SK-N-MC (cell line): ENCODE measurements at regions not wholly inside any gene's neighbourhood (a gene's known extent, or its start where the extent isn't known, plus 50 kb on each side); places are given as distances from the start of the nearest gene placed in this dataset.

Experiments used
- EZH2 ChIP-seq: fragments of 200-600 bp; sonication (generic); IDR thresholded peaks from one replicate; pipeline ENCODE4 v1.6.1; 2017; ENCODE audit warnings: antibody characterized with exemption
- FOXP2 ChIP-seq: optimal IDR thresholded peaks from 2 replicates; pipeline ENCODE3; 2011; ENCODE audit warnings: mild to moderate bottlenecking, moderate library complexity; ENCODE audit not compliant: insufficient read depth; ENCODE audit errors: extremely low read length, control extremely low read depth
- POLR2AphosphoS5 ChIP-seq: IDR thresholded peaks from 2 replicates; pipeline ENCODE4 v1.6.1; 2012; ENCODE audit warnings: mild to moderate bottlenecking, low read depth, low read length, borderline replicate concordance

GRCh38 chr5:92890841-92891244, 690.2 kb downstream of the NR2F1-AS1 start:
- no peak for TF ChIP-seq POLR2AphosphoS5
- TF ChIP-seq EZH2 = no peak
- no peak for TF ChIP-seq FOXP2
